ENCODE measurements at regions not wholly inside any gene's neighbourhood (a gene's known extent, or its start where the extent isn't known, plus 50 kb on each side); places are given as distances from the start of the nearest gene placed in this dataset.
"Not testable (repeated sequence)": the region's sequence is repeated elsewhere in the genome, so short reads cannot be mapped to it uniquely, and the experiment has no call there.

DNA sequence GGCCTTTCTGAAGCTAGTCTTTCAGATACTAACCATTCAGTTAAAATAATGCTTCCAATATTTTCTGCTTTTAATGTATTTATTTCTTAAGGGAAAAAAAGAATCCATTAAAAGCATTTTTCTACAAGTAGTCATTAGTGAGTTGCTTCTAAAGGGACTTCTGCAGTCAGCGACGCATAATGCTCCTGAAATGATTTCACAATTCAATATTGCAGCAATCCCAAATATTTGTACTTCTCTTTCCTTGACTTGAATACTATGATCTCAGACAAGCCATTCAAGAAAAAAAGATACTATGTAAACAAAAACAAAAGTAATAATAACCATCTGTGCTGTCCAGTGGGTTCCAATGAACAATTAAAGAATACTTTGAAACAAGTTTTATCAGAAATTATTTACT is 681.0 kb downstream of the DIPK2A start:
- no peak for DNase-seq

DNA sequence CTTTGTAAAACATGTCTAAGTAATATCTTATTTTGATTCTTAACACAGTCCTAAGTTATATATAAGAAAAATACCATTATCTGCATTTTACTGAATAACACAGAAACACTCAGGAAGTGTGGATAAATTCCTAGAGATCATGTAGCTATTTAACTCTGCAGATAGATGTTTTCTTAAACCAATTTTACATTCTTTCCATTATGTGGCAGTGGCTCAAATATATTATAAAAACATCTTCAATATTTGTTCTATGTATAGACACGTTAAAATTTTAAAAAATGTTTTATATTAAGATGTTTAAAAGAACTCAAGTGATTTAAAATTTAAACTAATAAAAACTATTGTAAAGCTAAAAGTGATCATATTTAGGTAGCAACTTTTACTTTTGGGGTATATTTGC is 683.8 kb downstream of the DIPK2A start:
- no peak for DNase-seq

DNA sequence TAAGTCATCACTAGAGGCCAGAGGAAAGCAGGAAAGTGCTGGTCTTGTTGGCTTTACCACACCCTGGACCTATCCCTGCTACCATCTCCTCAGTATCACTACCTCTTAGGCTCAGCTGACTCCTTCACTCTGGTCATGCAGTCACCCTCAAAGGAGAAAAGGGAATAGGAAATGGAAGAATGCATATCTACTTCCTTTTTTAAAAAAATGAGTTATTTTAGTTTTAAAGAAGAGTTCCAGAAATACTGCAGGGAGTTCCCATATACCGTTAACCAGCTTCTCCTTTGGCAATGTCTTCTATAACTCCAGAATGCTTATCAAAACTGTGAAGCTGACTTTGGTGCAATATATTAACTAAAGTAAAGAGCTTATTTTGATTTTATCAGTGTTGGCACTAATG is 688.6 kb downstream of the DIPK2A start:
- no peak for DNase-seq

DNA sequence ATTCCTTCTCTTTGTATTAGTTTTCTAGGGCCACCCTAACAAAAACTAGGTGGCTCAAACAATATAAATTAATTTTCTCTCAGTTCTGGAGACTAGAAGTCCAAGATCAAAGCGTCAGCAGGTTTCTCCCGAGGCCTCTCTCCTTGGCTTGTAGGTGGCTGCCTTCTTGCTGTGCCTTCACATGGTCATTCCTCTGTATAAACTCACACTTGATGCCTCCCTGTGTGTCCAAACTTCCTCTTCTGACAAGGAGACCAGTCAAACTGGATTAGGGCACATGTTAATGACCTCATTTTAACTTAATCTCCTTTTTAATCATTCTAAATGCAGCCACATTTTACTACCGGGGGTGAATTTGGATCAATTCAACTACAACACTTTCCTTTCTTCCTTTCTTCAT is 691.1 kb downstream of the DIPK2A start:
- no peak for DNase-seq

DNA sequence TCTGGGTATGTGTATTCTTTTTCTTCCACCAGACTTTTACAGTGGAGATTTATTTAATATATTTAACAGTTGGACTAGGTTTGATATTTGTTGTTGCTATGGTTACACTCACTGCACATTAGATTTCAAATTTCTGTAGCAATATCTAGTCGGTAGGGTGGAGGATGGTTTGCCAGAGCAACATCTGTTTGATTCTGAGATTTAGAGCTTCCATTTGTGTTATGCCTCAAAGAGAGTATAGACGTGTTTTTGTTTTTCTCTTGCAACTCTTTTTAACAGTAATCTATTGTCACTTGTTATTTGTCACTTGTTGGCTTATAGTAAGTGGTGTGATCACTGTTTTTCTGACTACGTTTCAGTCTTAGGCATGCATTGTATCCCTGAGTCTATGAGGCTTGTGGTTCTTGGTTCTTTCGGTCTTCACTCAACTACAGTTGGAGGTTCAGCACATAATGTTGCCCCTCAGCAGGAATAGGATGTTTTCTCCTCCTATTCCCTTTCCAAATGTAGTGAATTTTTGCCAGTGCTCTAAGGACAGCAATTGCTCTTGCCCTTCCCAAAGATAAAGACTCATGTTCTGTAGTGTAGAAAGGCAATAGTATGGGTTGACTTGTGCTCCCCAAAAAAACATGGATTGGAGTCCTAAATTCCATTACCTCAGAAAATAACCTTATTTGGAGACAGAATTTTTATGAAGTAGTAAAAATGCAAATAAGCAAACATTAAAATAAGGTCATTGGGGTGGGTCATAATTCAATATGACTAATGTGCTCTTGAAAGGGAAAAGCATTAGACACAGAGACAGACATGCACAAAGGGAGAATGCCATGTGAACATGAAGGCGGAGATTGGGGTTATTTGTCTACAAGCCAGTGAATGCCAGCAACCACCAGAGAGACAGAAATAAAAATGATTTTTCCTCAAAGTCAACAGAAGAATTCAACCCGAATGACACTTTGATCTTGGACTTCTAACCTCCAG is 692.1 kb downstream of the DIPK2A start:
- DNase-seq, result no peak

- DNase-seq, result no peak
Measured at GRCh38 chr3:144665567-144666053, 694.0 kb downstream of the DIPK2A start.

DNA sequence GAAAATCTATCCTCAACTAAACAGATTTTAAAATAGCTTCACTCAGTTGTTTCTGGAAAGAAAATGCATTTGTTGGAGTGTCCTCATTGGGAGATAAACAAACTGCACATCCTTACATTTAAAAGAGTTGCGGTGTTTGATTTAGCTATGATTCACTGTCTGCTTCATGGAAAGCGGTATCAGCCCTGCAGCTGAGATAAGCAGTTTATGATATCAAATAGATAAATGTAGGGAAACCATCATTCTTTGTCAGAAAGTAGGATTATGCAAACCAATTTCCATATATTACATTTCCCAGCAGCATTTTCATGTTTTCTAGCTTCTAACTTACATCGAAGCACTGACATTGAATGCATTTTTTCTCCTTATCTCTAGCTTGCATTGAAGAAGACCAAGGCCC is 698.9 kb downstream of the DIPK2A start:
- DNase-seq, result no peak

DNA sequence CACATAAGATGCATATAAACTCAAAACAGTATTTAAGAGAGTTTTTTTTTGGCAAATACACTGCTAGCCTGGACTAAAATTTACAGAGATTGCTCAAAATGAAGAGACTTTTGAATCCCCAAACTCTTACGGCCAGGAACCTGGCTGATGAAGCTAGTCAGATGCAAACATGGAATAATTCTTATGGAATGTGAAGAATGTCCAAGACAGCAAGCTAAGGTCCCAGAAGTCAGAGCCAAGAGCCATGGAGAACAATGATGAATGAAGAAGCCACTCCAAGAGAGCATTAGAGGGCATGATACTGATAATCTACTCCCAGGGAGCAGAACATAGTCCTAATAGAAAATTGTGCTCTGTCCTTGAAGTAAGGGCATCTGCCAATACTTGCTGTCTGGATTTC is 705.5 kb downstream of the DIPK2A start:
- DNase-seq, result no peak

DNA sequence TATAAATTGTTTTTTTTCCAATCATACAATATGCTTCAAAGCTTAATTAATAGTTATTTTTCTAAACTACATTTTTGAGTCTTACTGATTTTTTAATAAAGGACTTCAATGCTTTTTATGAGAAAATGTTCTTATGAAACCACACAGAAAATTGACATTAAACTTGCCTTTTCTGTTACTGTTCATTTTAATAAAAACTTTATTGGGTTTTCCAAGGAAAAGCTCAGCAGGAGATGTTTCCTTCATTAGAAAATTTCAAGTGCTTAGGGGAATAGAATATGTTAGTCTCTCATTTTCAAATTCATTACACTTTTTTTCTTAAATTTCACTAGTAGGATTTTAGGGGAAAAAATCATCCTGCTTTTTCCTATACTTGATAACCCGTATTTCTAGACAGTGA is 711.4 kb downstream of the DIPK2A start:
- DNase-seq, result no peak

GRCh38 chr3:144687862-144688261 is 716.2 kb downstream of the DIPK2A start:
- DNase-seq, result no peak

- no peak for DNase-seq
Measured at GRCh38 chr3:144692488-144692887, 720.9 kb downstream of the DIPK2A start.

- DNase-seq, result no peak
Measured at GRCh38 chr3:144708437-144708836, 736.8 kb downstream of the DIPK2A start.

GRCh38 chr3:144737281-144737680 is 765.7 kb downstream of the DIPK2A start:
- no peak for DNase-seq

DNA sequence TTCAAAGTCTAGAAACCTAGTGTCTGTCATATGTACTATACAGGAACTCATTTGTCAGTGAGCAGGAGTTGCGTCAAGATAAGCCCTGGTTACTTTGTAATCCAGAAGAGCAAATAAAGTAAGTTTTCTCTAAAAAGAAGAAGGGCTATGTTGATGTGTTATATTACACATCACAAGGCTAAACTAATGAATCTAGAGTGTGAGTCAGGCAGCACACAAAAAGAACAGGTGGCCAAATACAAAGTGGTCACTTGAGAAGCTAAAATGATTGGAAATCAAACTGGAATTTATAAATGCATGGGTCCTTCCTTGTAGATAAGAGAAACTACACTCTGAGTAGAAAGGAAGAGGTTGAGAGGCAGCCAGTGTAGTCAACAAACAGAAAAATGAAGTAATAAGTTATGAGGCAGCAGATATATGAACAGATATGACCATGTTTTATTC is 771.6 kb downstream of the DIPK2A start:
- no peak for DNase-seq

DNA sequence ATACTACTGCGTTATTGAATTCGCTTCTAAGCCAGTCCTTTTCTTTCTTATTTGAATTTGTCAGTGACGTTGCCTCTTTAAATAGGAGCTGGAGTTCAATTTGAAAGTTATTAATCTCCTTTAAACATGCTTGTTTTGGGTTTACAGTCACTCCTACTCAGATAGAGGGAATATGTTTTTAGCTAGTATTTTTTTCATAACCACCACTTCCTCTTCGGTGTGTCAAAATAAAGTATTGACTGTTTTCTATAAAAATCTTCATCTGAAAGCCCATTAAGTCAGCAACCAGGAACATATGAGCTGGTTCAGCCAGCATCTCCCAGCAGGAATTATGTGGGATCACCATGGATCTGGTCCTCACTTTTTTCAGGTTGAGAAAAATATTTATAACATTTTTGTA is 772.9 kb downstream of the DIPK2A start:
- DNase-seq, result no peak

- no peak for DNase-seq
Measured at GRCh38 chr3:144746631-144747030, 775.0 kb downstream of the DIPK2A start.

- not testable (repeated sequence) for DNase-seq
Measured at GRCh38 chr3:144749536-144750253, 778.1 kb downstream of the DIPK2A start.

- no peak for DNase-seq
Measured at GRCh38 chr3:144754076-144754783, 782.6 kb downstream of the DIPK2A start.

DNA sequence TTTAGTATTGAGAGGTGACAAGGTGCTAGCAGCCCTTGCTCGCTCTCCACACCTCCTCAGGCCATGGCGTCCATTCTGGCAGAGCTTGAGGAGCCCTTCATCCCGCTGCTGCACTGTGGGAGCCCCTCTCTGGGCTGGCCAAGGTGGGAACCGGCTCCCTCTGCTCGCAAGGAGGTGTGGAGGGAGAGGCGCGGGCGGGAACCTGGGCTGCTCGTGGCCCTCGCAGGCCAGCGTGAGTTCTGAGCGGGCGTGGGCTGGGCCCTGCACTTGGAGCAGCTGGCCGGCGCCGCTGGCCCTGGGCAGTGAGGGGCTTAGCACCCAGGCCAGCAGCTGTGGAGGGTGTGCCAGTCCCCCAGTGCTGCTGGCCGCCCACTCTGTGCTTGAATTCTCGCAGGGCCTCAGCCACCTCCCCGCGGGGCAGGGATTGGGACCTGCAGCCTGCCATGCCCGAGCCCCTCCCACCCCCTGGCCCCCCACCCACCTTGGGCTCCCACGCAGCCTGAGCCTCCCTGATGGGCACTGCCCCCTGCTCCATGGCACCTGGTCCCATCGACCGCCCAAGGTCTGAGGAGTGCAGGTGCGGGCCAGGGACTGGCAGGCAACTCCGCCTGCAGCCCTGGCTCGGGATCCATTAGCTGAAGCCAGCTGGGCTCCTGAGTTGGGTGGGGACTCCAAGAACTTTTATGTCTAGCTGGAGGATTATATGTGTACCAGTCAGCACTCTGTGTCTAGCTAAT is 785.2 kb downstream of the DIPK2A start:
- no peak for DNase-seq

DNA sequence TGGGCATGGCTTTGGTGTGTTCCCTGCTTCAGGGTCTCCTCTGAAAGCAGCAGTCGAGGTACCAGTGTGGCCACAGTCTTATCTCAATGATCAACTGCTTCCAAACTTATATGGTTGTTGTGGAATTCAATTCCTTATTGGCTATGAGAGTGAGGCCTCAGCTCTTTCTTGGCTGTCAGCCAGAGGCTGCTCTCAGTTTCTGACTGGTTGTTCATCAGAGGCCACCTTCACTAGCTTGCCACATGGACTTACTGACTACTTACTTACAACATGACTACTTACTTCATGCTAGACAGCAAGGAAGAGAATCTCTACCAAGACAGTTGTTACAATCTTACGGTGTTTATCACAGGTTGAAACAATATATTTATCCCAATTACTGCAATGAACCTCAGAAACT is 789.2 kb downstream of the DIPK2A start:
- DNase-seq, result no peak

- DNase-seq, result no peak
Measured at GRCh38 chr3:144762091-144762490, 790.5 kb downstream of the DIPK2A start.

GRCh38 chr3:144763878-144764454 is 792.3 kb downstream of the DIPK2A start:
- no peak for DNase-seq

Measured in activated effector memory CD4-positive, alpha-beta T cell treated with anti-CD3 and anti-CD28 coated beads, Interleukin-2, amount 50 U/mL, for 16 hours (primary cell).